Skeletal muscle tissue (tissue), 3 donors: ENCODE measurements at regions not wholly inside any gene's neighbourhood (a gene's known extent, or its start where the extent isn't known, plus 50 kb on each side); places are given as distances from the start of the nearest gene placed in this dataset.

Experiments
- H3K27ac ChIP-seq: one replicate; pipeline ENCODE4 v1.7.0; 2013; ENCODE audit warnings: mild to moderate bottlenecking, low read depth, low read length, inconsistent platforms
- H3K27me3 ChIP-seq, 3 donors: one replicate each; pipeline ENCODE4 v1.7.0; 2013; ENCODE audit warnings: low read length in 3 of 3; ENCODE audit not compliant: control insufficient read depth in 3 of 3, insufficient read depth in 3 of 3
- H3K36me3 ChIP-seq, 3 donors: one replicate each; pipeline ENCODE4 v1.7.0; 2013; ENCODE audit warnings: low read length in 3 of 3; ENCODE audit not compliant: control insufficient read depth in 3 of 3, insufficient read depth in 3 of 3
- H3K4me1 ChIP-seq, 3 donors: one replicate each; pipeline ENCODE4 v1.7.0; 2013; ENCODE audit warnings: low read length in 3 of 3, mild to moderate bottlenecking in 3 of 3; ENCODE audit not compliant: control insufficient read depth in 3 of 3, insufficient read depth in 3 of 3
- H3K4me3 ChIP-seq, 3 donors: one replicate each; pipeline ENCODE4 v1.7.0; 2013; ENCODE audit warnings: low read length in 3 of 3
- H3K9ac ChIP-seq, 3 donors: one replicate each; pipeline ENCODE4 v1.7.0; 2013; ENCODE audit warnings: low read length in 3 of 3, mild to moderate bottlenecking in 3 of 3, moderate library complexity in 2 of 3, low read depth in 1 of 3
- H3K9me3 ChIP-seq, 3 donors: one replicate each; pipeline ENCODE4 v1.7.0; 2013; ENCODE audit warnings: low read length in 3 of 3; ENCODE audit not compliant: control insufficient read depth in 3 of 3
- donor health status: Osteomylitis.

- Histone ChIP-seq H3K36me3 (peaks cover 0 to 2% (median 0%) of the 10 kb centered on the region in 3 donors), H3K27me3 (no peaks in the 10 kb centered on the region), H3K27ac (no peak overlapping the region), H3K9ac (no peak overlapping the region), H3K4me1 (no peaks in the 10 kb centered on the region), H3K4me3 (no peak overlapping the region), H3K9me3 (no peaks in the 10 kb centered on the region)
Observed at GRCh38 chr14:71508901-71509300, 423.3 kb upstream of the RGS6 start.

- H3K36me3 ChIP-seq, result peaks cover 0 to 2% (median 0%) of the 10 kb centered on the region in 3 donors
- H3K4me1 ChIP-seq, result no peaks in the 10 kb centered on the region
- no peak overlapping the region for H3K27ac ChIP-seq
- no peak overlapping the region for H3K4me3 ChIP-seq
- H3K9ac ChIP-seq, result no peak overlapping the region
- H3K9me3 ChIP-seq, result no peaks in the 10 kb centered on the region
- no peaks in the 10 kb centered on the region for H3K27me3 ChIP-seq
Observed at GRCh38 chr14:71511152-71511551, 421.1 kb upstream of the RGS6 start.

GRCh38 chr14:71514941-71515919 lies 417.0 kb upstream of the RGS6 start:
- H3K27ac ChIP-seq, result no peak overlapping the region
- no peak overlapping the region for H3K9ac ChIP-seq
- no peak overlapping the region for H3K4me3 ChIP-seq
- H3K4me1 ChIP-seq, result no peaks in the 10 kb centered on the region
- H3K9me3 ChIP-seq, result no peaks in the 10 kb centered on the region
- no peaks in the 10 kb centered on the region for H3K27me3 ChIP-seq
- peaks cover 0 to 2% (median 0%) of the 10 kb centered on the region in 3 donors for H3K36me3 ChIP-seq

- Histone ChIP-seq H3K9ac (no peak overlapping the region), H3K27me3 (no peaks in the 10 kb centered on the region), H3K9me3 (no peaks in the 10 kb centered on the region), H3K27ac (no peak overlapping the region), H3K4me1 (no peaks in the 10 kb centered on the region), H3K4me3 (no peak overlapping the region), H3K36me3 (no peaks in the 10 kb centered on the region)
Observed at GRCh38 chr14:71521238-71522135, 410.7 kb upstream of the RGS6 start.

- Histone ChIP-seq H3K4me1 (no peaks in the 10 kb centered on the region), H3K27ac (no peak overlapping the region), H3K4me3 (no peak overlapping the region), H3K36me3 (no peaks in the 10 kb centered on the region), H3K9me3 (no peaks in the 10 kb centered on the region), H3K27me3 (no peaks in the 10 kb centered on the region), H3K9ac (no peak overlapping the region)
Observed at GRCh38 chr14:71523630-71524319, 408.5 kb upstream of the RGS6 start.

GRCh38 chr14:71524320-71524982 lies 407.8 kb upstream of the RGS6 start:
- Histone ChIP-seq H3K9me3 (no peaks in the 10 kb centered on the region), H3K36me3 (no peaks in the 10 kb centered on the region)

GRCh38 chr14:71525663-71526221 lies 406.5 kb upstream of the RGS6 start:
- H3K4me1 ChIP-seq, result peaks cover 0 to 5% (median 5%) of the 10 kb centered on the region in 3 donors
- no peaks in the 10 kb centered on the region for H3K9me3 ChIP-seq
- H3K36me3 ChIP-seq, result no peaks in the 10 kb centered on the region
- H3K4me3 ChIP-seq, result no peak overlapping the region
- no peak overlapping the region for H3K27ac ChIP-seq
- no peak overlapping the region for H3K9ac ChIP-seq
- no peaks in the 10 kb centered on the region for H3K27me3 ChIP-seq

More at GRCh38 chr14:71524320-71524982, 407.8 kb upstream of the RGS6 start:
- no peak overlapping the region for H3K4me3 ChIP-seq
- peaks cover 0 to 1% (median under 1%) of the 10 kb centered on the region in 3 donors for H3K4me1 ChIP-seq
- H3K27me3 ChIP-seq, result no peaks in the 10 kb centered on the region
- H3K27ac ChIP-seq, result no peak overlapping the region
- no peak overlapping the region for H3K9ac ChIP-seq

GRCh38 chr14:71526388-71526787 lies 405.8 kb upstream of the RGS6 start:
- Histone ChIP-seq H3K4me3 (no peak overlapping the region), H3K4me1 (peaks cover 0 to 5% (median 5%) of the 10 kb centered on the region in 3 donors), H3K9me3 (no peaks in the 10 kb centered on the region), H3K9ac (no peak overlapping the region), H3K36me3 (no peaks in the 10 kb centered on the region), H3K27ac (no peak overlapping the region), H3K27me3 (no peaks in the 10 kb centered on the region)

- Histone ChIP-seq H3K4me3 (no peak overlapping the region), H3K9me3 (no peaks in the 10 kb centered on the region), H3K27ac (no peak overlapping the region), H3K27me3 (no peaks in the 10 kb centered on the region), H3K9ac (no peak overlapping the region), H3K4me1 (peaks cover 0 to 5% (median 5%) of the 10 kb centered on the region in 3 donors), H3K36me3 (no peaks in the 10 kb centered on the region)
Observed at GRCh38 chr14:71527838-71528237, 404.4 kb upstream of the RGS6 start.
